PC-9 (cell line): ENCODE measurements at regions not wholly inside any gene's neighbourhood (a gene's known extent, or its start where the extent isn't known, plus 50 kb on each side); places are given as distances from the start of the nearest gene placed in this dataset.

Experiments
- EZH2 ChIP-seq: fragments of 200-600 bp; sonication (generic); IDR thresholded peaks from 2 replicates; pipeline ENCODE4 v1.8.0; 2017; ENCODE audit warnings: antibody characterized with exemption, low read depth
- TF ChIP-seq, protein P1 (sequence below): fragments of 200-600 bp; sonication (generic); conservative IDR thresholded peaks from 2 replicates; pipeline ENCODE4 v1.6.1; 2017; ENCODE audit warnings: mixed run types, antibody characterized with exemption, mild to moderate bottlenecking, moderate library complexity

GRCh38 chr13:73703606-73704005 is 430.6 kb downstream of the KLF12 start:
- TF ChIP-seq EZH2, result no peak
- TF ChIP-seq, protein P1, sequence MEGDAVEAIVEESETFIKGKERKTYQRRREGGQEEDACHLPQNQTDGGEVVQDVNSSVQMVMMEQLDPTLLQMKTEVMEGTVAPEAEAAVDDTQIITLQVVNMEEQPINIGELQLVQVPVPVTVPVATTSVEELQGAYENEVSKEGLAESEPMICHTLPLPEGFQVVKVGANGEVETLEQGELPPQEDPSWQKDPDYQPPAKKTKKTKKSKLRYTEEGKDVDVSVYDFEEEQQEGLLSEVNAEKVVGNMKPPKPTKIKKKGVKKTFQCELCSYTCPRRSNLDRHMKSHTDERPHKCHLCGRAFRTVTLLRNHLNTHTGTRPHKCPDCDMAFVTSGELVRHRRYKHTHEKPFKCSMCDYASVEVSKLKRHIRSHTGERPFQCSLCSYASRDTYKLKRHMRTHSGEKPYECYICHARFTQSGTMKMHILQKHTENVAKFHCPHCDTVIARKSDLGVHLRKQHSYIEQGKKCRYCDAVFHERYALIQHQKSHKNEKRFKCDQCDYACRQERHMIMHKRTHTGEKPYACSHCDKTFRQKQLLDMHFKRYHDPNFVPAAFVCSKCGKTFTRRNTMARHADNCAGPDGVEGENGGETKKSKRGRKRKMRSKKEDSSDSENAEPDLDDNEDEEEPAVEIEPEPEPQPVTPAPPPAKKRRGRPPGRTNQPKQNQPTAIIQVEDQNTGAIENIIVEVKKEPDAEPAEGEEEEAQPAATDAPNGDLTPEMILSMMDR, result no peak
